ENCODE measurements at regions not wholly inside any gene's neighbourhood (a gene's known extent, or its start where the extent isn't known, plus 50 kb on each side); places are given as distances from the start of the nearest gene placed in this dataset.
"Not testable (repeated sequence)": the region's sequence is repeated elsewhere in the genome, so short reads cannot be mapped to it uniquely, and the experiment has no call there.

DNA sequence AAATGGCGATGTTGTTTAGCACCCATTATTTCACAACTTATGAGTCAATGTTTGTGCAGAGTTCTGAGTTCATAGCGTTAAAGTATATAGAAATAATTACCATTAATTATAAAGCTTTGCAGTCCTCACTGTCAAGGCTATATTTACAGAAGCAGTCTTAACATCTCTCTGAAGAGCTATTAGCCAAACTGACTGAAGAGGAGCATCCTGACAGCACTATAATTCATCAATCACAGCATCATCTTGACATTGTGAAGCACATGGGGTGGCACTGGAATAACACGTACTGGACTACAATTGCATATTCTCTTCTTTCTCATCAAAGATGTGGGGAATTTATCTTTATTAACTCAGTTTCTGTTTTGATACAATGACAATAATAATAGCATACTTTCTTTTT, 260.6 kb upstream of the MME start:
- Histone ChIP-seq H4K20me1 (ENCODE audit: insufficient read depth, low read length, poor library complexity, severe bottlenecking) (no peaks in the 10 kb centered on the region), H3K36me3 (ENCODE audit: insufficient read depth, low read length) (no peaks in the 10 kb centered on the region), H3K9me2 (replicated peaks; ENCODE audit: low read depth, low read length) (no peaks in the 10 kb centered on the region), H3K4me2 (ENCODE audit: low read depth, low read length, poor library complexity, severe bottlenecking) (no peak overlapping the region), H3K27me3 (ENCODE audit: insufficient read depth, low read length, poor library complexity, severe bottlenecking) (no peaks in the 10 kb centered on the region), H3K4me3 (ENCODE audit: low read length, poor library complexity, severe bottlenecking) (no peak overlapping the region), H3K9me3 (ENCODE audit: insufficient read depth, low read depth, low read length) (no peaks in the 10 kb centered on the region), H2AFZ (ENCODE audit: low read length) (no peak overlapping the region), H3K4me1 (ENCODE audit: insufficient read depth, low read length, poor library complexity, severe bottlenecking) (no peaks in the 10 kb centered on the region), H3K79me2 (ENCODE audit: insufficient read depth, low read length) (no peaks in the 10 kb centered on the region), H3F3A (ENCODE audit: low read depth) (no peaks in the 10 kb centered on the region), H3K9ac (ENCODE audit: low read depth, low read length, poor library complexity, severe bottlenecking) (no peak overlapping the region)
- TF ChIP-seq, protein P1, sequence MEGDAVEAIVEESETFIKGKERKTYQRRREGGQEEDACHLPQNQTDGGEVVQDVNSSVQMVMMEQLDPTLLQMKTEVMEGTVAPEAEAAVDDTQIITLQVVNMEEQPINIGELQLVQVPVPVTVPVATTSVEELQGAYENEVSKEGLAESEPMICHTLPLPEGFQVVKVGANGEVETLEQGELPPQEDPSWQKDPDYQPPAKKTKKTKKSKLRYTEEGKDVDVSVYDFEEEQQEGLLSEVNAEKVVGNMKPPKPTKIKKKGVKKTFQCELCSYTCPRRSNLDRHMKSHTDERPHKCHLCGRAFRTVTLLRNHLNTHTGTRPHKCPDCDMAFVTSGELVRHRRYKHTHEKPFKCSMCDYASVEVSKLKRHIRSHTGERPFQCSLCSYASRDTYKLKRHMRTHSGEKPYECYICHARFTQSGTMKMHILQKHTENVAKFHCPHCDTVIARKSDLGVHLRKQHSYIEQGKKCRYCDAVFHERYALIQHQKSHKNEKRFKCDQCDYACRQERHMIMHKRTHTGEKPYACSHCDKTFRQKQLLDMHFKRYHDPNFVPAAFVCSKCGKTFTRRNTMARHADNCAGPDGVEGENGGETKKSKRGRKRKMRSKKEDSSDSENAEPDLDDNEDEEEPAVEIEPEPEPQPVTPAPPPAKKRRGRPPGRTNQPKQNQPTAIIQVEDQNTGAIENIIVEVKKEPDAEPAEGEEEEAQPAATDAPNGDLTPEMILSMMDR (conservative IDR thresholded peaks at IDR 0.05; ENCODE audit: low read length), result no peak
- no peak for TF ChIP-seq EZH2phosphoT487 (IDR thresholded peaks at IDR 0.05; ENCODE audit: borderline replicate concordance)

GRCh38 chr3:154818676-154819255, 261.4 kb upstream of the MME start:
- H3K79me2 ChIP-seq (ENCODE audit: insufficient read depth, low read length), result no peaks in the 10 kb centered on the region

DNA sequence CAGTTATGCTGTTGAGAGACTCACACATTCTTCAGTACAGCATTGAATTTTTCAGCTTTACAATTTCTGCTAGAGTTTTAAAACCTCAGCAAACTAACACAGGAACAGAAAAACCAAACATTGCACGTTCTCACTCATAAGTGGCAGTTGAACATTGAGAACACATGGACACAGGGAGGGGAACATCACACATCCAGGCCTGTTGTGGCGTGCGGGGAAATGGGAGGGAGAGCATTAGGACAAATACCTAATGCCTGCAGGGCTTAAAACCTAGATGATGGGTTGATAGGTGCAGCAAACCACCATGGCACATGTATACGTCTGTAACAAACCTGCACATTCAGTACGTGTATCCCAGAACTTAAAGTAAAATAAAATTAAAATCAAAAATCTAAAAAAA, 270.1 kb upstream of the MME start:
- not testable (repeated sequence) for H3K27me3 ChIP-seq (ENCODE audit: insufficient read depth, low read length, poor library complexity, severe bottlenecking); H3K4me2 ChIP-seq (ENCODE audit: low read depth, low read length, poor library complexity, severe bottlenecking); H3K9me3 ChIP-seq (ENCODE audit: insufficient read depth, low read depth, low read length); H3F3A ChIP-seq (ENCODE audit: low read depth); H4K20me1 ChIP-seq (ENCODE audit: insufficient read depth, low read length, poor library complexity, severe bottlenecking); H3K4me3 ChIP-seq (ENCODE audit: low read length, poor library complexity, severe bottlenecking); H3K36me3 ChIP-seq (ENCODE audit: insufficient read depth, low read length); H2AFZ ChIP-seq (ENCODE audit: low read length); H3K9ac ChIP-seq (ENCODE audit: low read depth, low read length, poor library complexity, severe bottlenecking); H3K4me1 ChIP-seq (ENCODE audit: insufficient read depth, low read length, poor library complexity, severe bottlenecking); H3K79me2 ChIP-seq (ENCODE audit: insufficient read depth, low read length); H3K9me2 ChIP-seq (replicated peaks; ENCODE audit: low read depth, low read length)

More at GRCh38 chr3:154818676-154819255, 261.4 kb upstream of the MME start:
- TF ChIP-seq, protein P1 (conservative IDR thresholded peaks at IDR 0.05; ENCODE audit: low read length), result no peak
- no peak for TF ChIP-seq EZH2phosphoT487 (IDR thresholded peaks at IDR 0.05; ENCODE audit: borderline replicate concordance)
- Histone ChIP-seq H3K9me2 (replicated peaks; ENCODE audit: low read depth, low read length) (no peaks in the 10 kb centered on the region), H3F3A (ENCODE audit: low read depth) (no peaks in the 10 kb centered on the region), H3K4me2 (ENCODE audit: low read depth, low read length, poor library complexity, severe bottlenecking) (no peak overlapping the region), H3K4me1 (ENCODE audit: insufficient read depth, low read length, poor library complexity, severe bottlenecking) (no peaks in the 10 kb centered on the region), H3K9me3 (ENCODE audit: insufficient read depth, low read depth, low read length) (no peaks in the 10 kb centered on the region), H3K27me3 (ENCODE audit: insufficient read depth, low read length, poor library complexity, severe bottlenecking) (no peaks in the 10 kb centered on the region), H3K9ac (ENCODE audit: low read depth, low read length, poor library complexity, severe bottlenecking) (no peak overlapping the region), H4K20me1 (ENCODE audit: insufficient read depth, low read length, poor library complexity, severe bottlenecking) (no peaks in the 10 kb centered on the region), H3K36me3 (ENCODE audit: insufficient read depth, low read length) (no peaks in the 10 kb centered on the region), H2AFZ (ENCODE audit: low read length) (no peak overlapping the region), H3K4me3 (ENCODE audit: low read length, poor library complexity, severe bottlenecking) (no peak overlapping the region)

DNA sequence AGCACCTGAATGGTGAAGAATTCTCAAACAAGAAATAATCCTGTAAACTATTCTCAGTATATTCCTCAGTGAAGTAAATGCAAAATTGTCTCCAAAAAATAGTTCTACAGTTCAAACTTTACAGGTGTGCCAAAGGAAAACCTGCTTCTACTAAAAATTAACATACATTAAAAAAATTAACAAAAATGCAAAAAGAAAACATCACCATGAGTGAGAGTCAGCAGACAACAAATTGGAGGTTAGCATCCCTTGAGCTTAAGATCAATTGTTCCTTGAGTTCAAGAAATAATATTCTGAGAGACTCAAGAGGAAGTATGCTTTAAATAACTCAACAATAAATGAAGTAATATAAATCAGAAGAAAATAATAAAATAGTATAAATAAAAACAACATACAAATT, 278.4 kb upstream of the MME start:
- no peak for TF ChIP-seq EZH2phosphoT487 (IDR thresholded peaks at IDR 0.05; ENCODE audit: borderline replicate concordance)
- TF ChIP-seq, protein P1 (conservative IDR thresholded peaks at IDR 0.05; ENCODE audit: low read length), result no peak
- H3K36me3 ChIP-seq (ENCODE audit: insufficient read depth, low read length), result no peaks in the 10 kb centered on the region
- no peaks in the 10 kb centered on the region for H3K4me1 ChIP-seq (ENCODE audit: insufficient read depth, low read length, poor library complexity, severe bottlenecking)
- H3K9me2 ChIP-seq (replicated peaks; ENCODE audit: low read depth, low read length), result no peaks in the 10 kb centered on the region
- no peaks in the 10 kb centered on the region for H3K79me2 ChIP-seq (ENCODE audit: insufficient read depth, low read length)
- H3K9ac ChIP-seq (ENCODE audit: low read depth, low read length, poor library complexity, severe bottlenecking), result no peak overlapping the region
- H3K4me2 ChIP-seq (ENCODE audit: low read depth, low read length, poor library complexity, severe bottlenecking), result no peak overlapping the region
- H3K4me3 ChIP-seq (ENCODE audit: low read length, poor library complexity, severe bottlenecking), result no peak overlapping the region
- no peaks in the 10 kb centered on the region for H4K20me1 ChIP-seq (ENCODE audit: insufficient read depth, low read length, poor library complexity, severe bottlenecking)
- no peaks in the 10 kb centered on the region for H3K9me3 ChIP-seq (ENCODE audit: insufficient read depth, low read depth, low read length)
- H3K27me3 ChIP-seq (ENCODE audit: insufficient read depth, low read length, poor library complexity, severe bottlenecking), result no peaks in the 10 kb centered on the region
- H2AFZ ChIP-seq (ENCODE audit: low read length), result no peak overlapping the region
- no peaks in the 10 kb centered on the region for H3F3A ChIP-seq (ENCODE audit: low read depth)
